HUES48 (cell line): ENCODE measurements at regions not wholly inside any gene's neighbourhood (a gene's known extent, or its start where the extent isn't known, plus 50 kb on each side); places are given as distances from the start of the nearest gene placed in this dataset.

ENCODE experiments used
- H3K27ac ChIP-seq: one replicate; pipeline ENCODE4 v1.7.0; 2013; ENCODE audit warnings: low read depth, low read length, inconsistent platforms
- H3K27me3 ChIP-seq: 2 replicates; pipeline ENCODE4 v1.6.1; 2013; ENCODE audit warnings: mild to moderate bottlenecking, low read length; ENCODE audit not compliant: control insufficient read depth, insufficient read depth
- H3K36me3 ChIP-seq: 2 replicates; pipeline ENCODE4 v1.6.1; 2013; ENCODE audit warnings: low read length; ENCODE audit not compliant: control insufficient read depth, insufficient read depth
- H3K4me1 ChIP-seq: 2 replicates; pipeline ENCODE4 v1.6.1; 2013; ENCODE audit warnings: mild to moderate bottlenecking, low read length; ENCODE audit not compliant: control insufficient read depth, insufficient read depth
- H3K4me3 ChIP-seq: 2 replicates; pipeline ENCODE4 v1.5.1; 2013; ENCODE audit warnings: mild to moderate bottlenecking, low read depth, low read length
- H3K9ac ChIP-seq: 2 replicates; pipeline ENCODE4 v1.6.1; 2013; ENCODE audit warnings: mild to moderate bottlenecking, low read depth, low read length, moderate library complexity
- H3K9me3 ChIP-seq: 2 replicates; pipeline ENCODE4 v1.6.1; 2013; ENCODE audit warnings: low read length; ENCODE audit not compliant: control insufficient read depth, insufficient read depth

DNA sequence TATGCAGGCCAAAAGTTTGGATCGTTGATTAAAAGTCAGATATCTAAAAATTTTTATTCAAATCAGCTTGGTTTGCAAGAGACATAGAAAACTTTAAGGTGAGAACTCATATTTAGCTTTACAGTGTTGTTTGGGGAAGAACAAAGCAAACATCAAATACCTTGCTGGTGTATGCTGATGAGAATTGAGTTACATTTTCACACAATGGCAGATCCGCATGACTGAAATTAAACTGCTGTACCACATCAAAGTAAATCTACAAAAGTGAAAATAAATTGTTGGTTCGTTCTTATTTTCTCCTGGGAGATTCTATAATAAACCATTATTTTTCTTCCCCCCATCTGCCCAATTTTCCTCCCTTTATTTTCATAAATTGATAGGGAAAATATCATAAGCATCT, 198.2 kb upstream of the PCSK5 start:
- H3K9ac ChIP-seq = no peak overlapping the region
- H3K9me3 ChIP-seq = no peaks in the 10 kb centered on the region
- H3K27ac ChIP-seq = no peak overlapping the region
- H3K4me3 ChIP-seq = no peak overlapping the region
- no peaks in the 10 kb centered on the region for H3K36me3 ChIP-seq
- no peaks in the 10 kb centered on the region for H3K27me3 ChIP-seq
- no peaks in the 10 kb centered on the region for H3K4me1 ChIP-seq

GRCh38 chr9:75695921-75696320, 194.6 kb upstream of the PCSK5 start:
- no peaks in the 10 kb centered on the region for H3K4me1 ChIP-seq
- no peak overlapping the region for H3K27ac ChIP-seq
- H3K9ac ChIP-seq = no peak overlapping the region
- H3K4me3 ChIP-seq = no peak overlapping the region
- H3K27me3 ChIP-seq = no peaks in the 10 kb centered on the region
- H3K9me3 ChIP-seq = no peaks in the 10 kb centered on the region
- H3K36me3 ChIP-seq = no peaks in the 10 kb centered on the region

DNA sequence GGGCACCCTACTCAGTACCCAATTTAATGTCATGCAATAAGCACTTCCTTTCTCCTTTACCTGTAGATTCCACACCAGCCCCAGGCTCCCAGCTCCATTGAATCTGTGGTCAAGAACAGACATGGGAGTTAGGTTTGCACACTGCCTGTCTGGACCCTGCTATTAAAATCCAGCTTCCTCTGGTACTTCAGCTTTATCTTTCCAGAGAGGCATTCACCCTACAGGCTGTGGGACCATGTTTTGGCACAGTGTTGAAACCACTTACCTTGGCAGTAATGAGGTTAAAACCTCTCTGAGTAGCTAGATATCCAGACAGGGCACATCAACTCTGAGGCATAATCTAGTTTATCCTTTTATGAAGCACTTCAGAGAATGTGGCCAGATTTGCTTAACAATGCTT, 191.5 kb upstream of the PCSK5 start:
- H3K4me3 ChIP-seq = no peak overlapping the region
- H3K9me3 ChIP-seq = no peaks in the 10 kb centered on the region
- no peaks in the 10 kb centered on the region for H3K27me3 ChIP-seq
- H3K27ac ChIP-seq = no peak overlapping the region
- no peaks in the 10 kb centered on the region for H3K4me1 ChIP-seq
- no peak overlapping the region for H3K9ac ChIP-seq
- H3K36me3 ChIP-seq = no peaks in the 10 kb centered on the region

GRCh38 chr9:75699625-75700251, 190.7 kb upstream of the PCSK5 start:
- H3K9ac ChIP-seq = no peak overlapping the region

DNA sequence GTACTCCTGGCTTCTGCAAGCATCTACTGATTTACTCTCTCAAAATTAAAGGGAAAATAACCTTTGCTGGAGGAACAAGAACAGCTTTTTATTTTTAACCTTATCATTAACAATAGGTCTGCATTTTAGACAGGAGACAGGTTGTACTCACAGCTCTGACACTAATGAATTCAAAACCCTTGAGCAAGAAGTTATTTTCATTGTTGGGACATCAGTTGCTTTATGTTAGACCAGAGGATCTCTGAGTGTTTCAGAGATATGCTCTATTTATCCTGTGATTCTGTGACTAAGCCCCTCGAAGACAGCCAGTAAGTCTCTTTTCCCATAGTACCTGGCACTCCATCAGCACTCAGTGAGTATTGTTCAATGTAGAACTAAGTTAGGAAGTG, 190.2 kb upstream of the PCSK5 start:
- H3K4me3 ChIP-seq = no peak overlapping the region
- H3K36me3 ChIP-seq = no peaks in the 10 kb centered on the region
- no peaks in the 10 kb centered on the region for H3K9me3 ChIP-seq
- H3K4me1 ChIP-seq = no peaks in the 10 kb centered on the region
- H3K27me3 ChIP-seq = no peaks in the 10 kb centered on the region
- H3K27ac ChIP-seq = no peak overlapping the region
- H3K9ac ChIP-seq = no peak overlapping the region

More at GRCh38 chr9:75699625-75700251, 190.7 kb upstream of the PCSK5 start:
- Histone ChIP-seq H3K4me3 (no peak overlapping the region), H3K27me3 (no peaks in the 10 kb centered on the region), H3K27ac (no peak overlapping the region), H3K9me3 (no peaks in the 10 kb centered on the region), H3K36me3 (no peaks in the 10 kb centered on the region), H3K4me1 (no peaks in the 10 kb centered on the region)

DNA sequence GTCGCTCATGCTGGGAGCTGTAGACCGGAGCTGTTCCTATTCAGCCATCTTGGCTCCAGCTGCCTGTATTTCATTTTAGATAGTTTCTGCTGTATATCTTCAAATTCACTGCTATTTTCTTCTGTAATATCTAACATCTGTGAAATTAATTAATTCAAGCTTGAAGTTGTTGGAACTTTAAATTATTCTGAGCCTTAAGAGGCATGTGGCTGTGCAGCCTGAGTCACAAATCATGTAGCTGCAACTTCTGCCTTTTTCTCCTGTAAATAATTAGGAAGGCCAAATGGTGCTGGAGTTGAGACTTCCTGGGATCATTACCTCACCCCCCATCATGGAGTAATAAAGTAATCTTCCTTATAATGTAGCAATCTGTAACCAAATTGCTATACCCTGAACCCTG, 183.3 kb upstream of the PCSK5 start:
- Histone ChIP-seq H3K27ac (no peak overlapping the region), H3K9ac (no peak overlapping the region), H3K27me3 (no peaks in the 10 kb centered on the region), H3K36me3 (no peaks in the 10 kb centered on the region), H3K4me1 (peaks cover 7% of the 10 kb centered on the region; the same call in 1 of the 2 replicates), H3K9me3 (no peaks in the 10 kb centered on the region; the same call in 1 of the 2 replicates), H3K4me3 (no peak overlapping the region)

- H3K4me3 ChIP-seq = no peak overlapping the region
- no peak overlapping the region for H3K27ac ChIP-seq
- peaks cover 7% of the 10 kb centered on the region; the same call in 1 of the 2 replicates for H3K4me1 ChIP-seq
- H3K36me3 ChIP-seq = no peaks in the 10 kb centered on the region
- H3K9me3 ChIP-seq = no peaks in the 10 kb centered on the region; the same call in 1 of the 2 replicates
- H3K27me3 ChIP-seq = no peaks in the 10 kb centered on the region
- H3K9ac ChIP-seq = no peak overlapping the region
Measured at GRCh38 chr9:75709698-75710097, 180.8 kb upstream of the PCSK5 start.

GRCh38 chr9:75712700-75713099, 177.8 kb upstream of the PCSK5 start:
- H3K27me3 ChIP-seq = no peaks in the 10 kb centered on the region
- H3K4me1 ChIP-seq = peaks cover 7% of the 10 kb centered on the region; the same call in 1 of the 2 replicates
- H3K4me3 ChIP-seq = no peak overlapping the region
- no peak overlapping the region for H3K9ac ChIP-seq
- no peak overlapping the region for H3K27ac ChIP-seq
- no peaks in the 10 kb centered on the region for H3K9me3 ChIP-seq
- no peaks in the 10 kb centered on the region for H3K36me3 ChIP-seq

GRCh38 chr9:75713335-75713734, 177.1 kb upstream of the PCSK5 start:
- Histone ChIP-seq H3K27ac (no peak overlapping the region), H3K27me3 (no peaks in the 10 kb centered on the region), H3K4me1 (peaks cover 7% of the 10 kb centered on the region; the same call in 1 of the 2 replicates), H3K9ac (no peak overlapping the region), H3K36me3 (no peaks in the 10 kb centered on the region), H3K4me3 (no peak overlapping the region), H3K9me3 (no peaks in the 10 kb centered on the region)

- no peak overlapping the region for H3K9ac ChIP-seq
- H3K4me3 ChIP-seq = no peak overlapping the region
- H3K27ac ChIP-seq = no peak overlapping the region
- no peaks in the 10 kb centered on the region for H3K27me3 ChIP-seq
- no peaks in the 10 kb centered on the region for H3K36me3 ChIP-seq
- H3K9me3 ChIP-seq = no peaks in the 10 kb centered on the region
- H3K4me1 ChIP-seq = peaks cover 7% of the 10 kb centered on the region; the same call in 1 of the 2 replicates
Measured at GRCh38 chr9:75715360-75715759, 175.1 kb upstream of the PCSK5 start.

GRCh38 chr9:75718677-75719076, 171.8 kb upstream of the PCSK5 start:
- H3K9ac ChIP-seq = no peak overlapping the region
- no peak overlapping the region for H3K4me3 ChIP-seq
- no peak overlapping the region for H3K27ac ChIP-seq

More at GRCh38 chr9:75718677-75719076, 171.8 kb upstream of the PCSK5 start:
- H3K36me3 ChIP-seq = no peaks in the 10 kb centered on the region
- no peaks in the 10 kb centered on the region for H3K9me3 ChIP-seq
- H3K27me3 ChIP-seq = no peaks in the 10 kb centered on the region
- H3K4me1 ChIP-seq = no peaks in the 10 kb centered on the region
